Suppressor macrophage treated with lipopolysaccharide for 1 hour (primary cell): ENCODE measurements at regions not wholly inside any gene's neighbourhood (a gene's known extent, or its start where the extent isn't known, plus 50 kb on each side); places are given as distances from the start of the nearest gene placed in this dataset.
"Not testable (repeated sequence)": the region's sequence is repeated elsewhere in the genome, so short reads cannot be mapped to it uniquely, and the experiment has no call there.

ENCODE experiments used
- DNase-seq, 3 donors: peaks; one replicate each; pipeline ENCODE4 v3.0.0-alpha.2; 2020 to 2022

DNA sequence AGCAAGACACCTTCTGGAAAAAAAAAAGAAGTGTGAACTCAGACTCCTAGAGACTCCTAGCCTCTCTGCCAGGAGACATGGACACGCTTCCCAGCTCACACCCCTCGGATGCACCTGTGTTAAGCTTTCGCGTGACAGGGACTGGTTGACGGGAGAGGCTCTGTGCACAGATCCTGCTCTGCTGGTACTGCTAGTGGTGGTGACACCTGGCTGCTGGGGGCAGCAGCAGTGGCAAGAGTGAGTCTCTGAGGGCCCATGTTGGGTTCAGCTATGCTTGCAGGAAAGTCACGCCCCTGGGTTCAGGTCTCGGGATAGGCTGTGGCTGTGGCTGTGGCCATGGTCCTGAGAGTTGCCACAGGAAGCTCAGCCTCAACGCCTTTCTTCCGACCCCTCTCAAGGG lies 81.1 kb downstream of the XRCC2 start:
- DNase-seq: no peak

DNA sequence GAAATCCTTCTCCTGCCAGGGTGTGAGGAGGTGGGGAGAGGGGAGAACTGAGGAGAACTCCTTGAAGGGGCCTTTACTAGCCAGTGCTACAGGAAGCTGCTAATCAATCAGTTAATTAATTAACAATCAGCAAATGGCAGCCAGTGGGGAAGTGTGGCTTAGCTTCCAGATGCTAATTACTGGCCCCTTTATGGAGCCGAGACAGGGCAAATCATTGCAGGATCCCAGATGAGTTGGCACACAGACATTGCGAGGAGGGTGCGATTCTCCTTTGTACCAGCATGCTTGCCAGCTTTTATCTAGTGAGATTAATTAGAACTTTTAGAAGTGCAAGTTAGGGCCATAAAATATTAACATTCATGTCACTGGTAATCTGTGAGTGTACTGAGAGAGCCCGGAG lies 84.0 kb downstream of the XRCC2 start:
- no peak for DNase-seq

DNA sequence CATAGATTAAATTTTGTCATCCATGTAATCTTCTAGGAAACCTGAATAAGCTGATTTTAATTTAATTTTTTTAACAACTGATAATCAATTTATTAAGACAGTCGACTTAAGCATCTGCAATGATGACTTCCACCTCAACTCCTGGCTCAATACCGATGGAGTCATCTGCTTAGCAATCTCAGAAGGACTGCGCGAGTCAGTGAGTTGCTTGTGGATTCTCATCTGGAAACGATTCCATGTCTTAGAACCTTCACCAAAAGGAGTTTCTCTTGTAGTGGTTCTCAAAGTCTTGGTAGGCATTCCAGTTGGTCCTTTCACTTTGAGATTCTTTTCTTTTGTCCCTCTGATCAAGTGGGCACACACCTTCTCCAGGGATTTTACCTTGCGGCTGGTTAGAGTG lies 85.5 kb downstream of the XRCC2 start:
- DNase-seq: no peak

DNA sequence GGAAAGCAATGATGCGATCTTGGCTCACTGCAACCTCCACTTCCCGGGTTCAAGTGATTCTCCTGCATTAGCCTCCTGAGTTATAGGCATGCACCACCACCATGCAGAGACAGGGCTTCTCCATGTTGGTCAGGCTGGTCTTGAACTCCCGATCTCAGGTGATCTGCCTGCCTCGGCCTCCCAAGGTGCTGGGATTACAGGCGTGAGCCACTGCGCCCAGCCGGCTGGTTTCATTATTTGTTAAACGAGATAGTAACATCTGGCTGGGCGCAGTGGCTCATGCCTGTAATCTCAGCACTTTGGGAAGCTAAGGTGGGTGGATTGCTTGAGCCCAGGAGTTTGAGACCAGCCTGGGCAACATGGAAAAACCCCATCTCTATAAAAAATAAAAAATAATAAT lies 86.1 kb downstream of the XRCC2 start:
- not testable (repeated sequence) for DNase-seq

DNA sequence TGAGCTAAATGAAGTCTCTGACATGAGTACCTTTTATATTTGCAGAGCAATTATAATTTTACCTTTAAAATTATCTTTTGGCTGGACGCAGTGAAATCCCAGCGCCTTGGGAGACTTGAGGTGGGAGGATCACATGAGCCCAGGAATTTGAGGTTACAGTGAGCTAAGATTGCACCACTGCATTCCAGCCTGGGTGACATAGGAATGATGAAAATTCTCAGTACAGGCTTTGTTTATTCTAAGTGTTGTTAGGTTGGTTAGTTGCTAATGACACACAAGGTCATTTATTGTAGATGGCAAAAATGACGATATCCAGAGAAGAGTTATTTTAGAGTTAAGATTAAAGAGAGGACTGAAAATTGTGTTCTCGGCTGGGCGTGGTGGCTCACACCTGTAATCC lies 87.6 kb downstream of the XRCC2 start:
- DNase-seq: no peak

DNA sequence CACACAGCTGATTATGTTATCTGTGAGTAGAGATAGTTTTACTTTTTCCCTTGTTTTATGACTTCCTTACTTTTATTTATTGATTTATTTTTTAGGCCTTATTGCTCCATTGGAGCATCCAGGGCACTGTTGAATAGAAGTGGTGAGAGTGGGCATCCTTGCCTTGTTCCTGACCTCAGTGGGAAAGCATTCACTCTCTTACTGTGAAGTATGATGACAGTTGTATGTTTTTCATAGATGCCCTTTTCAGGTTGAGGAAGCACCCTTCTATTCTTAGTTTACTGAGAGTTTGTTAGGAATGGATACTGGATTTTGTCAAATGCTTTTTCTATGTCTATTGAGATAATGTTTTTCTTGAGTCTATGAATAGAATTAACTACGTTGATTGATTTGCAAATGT lies 88.6 kb downstream of the XRCC2 start:
- DNase-seq: no peak

DNA sequence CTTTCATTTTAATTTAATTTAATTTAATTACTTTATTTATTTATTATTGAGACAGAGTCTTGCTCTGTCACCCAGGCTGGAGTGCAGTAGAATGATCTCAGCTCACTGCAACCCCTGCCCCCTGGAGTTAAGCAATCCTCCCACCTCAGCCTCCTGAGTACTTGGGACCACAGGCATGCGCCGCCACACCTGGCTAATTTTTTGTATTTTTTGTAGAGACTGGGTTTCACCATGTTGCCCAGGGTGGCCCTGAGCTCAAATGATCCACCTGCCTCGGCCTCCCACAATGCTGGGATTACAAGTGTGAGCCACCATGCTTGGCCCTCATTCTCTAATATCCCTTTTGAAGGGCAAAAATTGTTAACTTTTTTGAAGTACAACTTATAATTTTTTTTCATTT lies 92.9 kb downstream of the XRCC2 start:
- DNase-seq: no peak

DNA sequence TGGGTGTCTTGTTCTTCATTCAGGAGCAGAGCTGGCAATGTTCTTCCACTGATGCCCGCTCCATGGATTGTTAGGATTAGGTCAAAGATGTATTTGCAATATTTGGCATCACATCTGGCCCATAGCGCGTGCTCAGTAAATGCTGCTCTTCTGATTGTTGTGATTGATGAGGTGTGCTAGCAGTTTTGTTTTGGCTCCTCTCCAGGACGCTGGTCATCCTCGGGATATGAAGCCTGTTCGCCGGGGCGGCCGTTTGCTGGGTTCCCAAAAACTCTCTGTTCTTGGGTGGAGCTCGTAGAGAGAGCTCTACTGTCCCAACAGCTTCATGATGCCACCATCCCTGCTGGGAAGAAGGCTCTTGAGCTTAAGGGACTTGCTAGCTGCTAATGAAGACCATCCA lies 96.9 kb downstream of the XRCC2 start:
- no peak for DNase-seq

DNA sequence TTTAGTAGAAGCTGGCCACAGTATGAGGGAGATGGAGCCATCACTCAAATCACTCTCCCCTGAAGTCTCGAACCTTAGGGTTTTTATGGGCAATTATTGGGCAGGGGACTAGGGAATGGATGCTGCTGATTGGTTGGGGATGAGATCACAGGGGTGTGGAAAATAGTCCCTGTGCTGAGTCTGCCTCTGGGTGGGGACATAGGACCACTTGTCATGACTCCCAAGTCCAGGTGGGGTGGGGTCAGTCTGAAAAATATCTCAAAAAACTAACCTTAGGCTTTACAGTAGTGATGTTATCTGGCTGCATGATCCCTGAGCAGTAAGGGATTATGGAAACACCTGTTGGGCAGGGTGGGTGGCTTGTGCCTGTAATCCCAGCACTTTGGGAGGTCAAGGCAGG lies 98.6 kb downstream of the XRCC2 start:
- no peak for DNase-seq

DNA sequence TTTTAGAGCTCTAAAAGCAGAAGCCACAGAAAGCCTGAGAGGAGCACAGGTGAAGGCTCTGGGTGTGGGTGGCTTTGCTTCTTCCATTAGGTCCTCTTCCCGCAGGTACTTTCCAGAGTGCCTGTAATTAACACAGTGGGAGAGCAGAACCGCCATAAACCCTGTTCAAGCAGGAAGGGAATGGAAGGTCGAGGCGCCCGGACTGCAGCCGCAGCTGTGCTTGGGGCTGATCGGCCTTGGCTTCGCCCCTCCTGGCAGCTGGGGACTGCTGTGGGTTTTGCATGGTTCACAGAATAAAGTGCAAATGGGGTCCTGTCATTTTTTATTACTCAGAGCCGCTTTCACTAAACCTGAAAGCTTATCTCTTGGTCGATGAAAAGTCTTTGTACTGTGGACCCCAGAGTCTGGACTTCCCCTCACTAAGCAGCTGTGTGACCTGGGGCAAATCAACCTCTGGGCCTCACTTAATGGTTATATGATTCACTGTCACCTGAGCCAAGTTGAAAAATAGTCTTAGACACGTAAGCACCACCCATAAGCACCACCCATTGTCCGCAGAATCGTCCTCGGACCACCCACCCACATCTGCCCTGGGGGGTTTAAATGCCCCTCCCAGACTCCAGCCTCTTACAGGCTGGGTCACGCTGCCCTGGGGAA lies 100.9 kb downstream of the XRCC2 start:
- no peak for DNase-seq

DNA sequence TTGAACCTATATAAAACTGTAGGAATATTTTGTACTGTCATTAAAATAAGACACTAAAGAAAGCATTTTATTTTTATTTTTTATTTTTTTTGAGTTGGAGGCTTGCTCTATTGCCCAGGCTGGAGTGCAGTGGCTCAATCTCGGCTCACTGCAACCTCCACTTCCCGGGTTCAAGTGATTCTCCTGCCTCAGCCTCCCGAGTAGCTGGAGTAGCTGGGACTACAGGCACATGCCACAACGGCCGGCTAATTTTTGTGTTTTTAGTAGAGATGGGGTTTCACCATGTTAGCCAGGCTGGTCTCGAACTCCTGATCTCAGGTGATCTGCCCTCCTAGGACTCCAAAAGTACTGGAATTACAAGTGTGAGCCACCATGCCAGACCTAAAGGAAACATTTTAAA lies 102.8 kb downstream of the XRCC2 start:
- not testable (repeated sequence) for DNase-seq

DNA sequence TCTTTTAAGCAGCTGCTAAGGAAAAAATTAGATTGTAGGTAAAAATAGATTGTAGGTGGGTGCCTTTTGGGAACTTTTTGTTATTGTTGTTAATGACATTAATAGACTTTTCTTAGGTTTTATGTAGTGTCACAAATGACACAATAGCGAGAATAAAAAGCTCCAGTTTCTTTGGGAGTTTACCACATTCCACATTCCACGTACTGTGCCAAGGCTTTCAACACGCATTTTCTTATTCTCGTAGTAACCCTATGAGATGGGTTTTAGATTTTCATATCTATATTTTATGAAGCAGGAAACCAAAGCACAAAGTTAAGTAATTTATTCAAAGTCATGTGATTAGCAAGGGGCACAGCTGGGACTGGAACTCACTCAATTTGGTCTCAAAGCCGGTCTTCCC lies 103.8 kb downstream of the XRCC2 start:
- no peak for DNase-seq

DNA sequence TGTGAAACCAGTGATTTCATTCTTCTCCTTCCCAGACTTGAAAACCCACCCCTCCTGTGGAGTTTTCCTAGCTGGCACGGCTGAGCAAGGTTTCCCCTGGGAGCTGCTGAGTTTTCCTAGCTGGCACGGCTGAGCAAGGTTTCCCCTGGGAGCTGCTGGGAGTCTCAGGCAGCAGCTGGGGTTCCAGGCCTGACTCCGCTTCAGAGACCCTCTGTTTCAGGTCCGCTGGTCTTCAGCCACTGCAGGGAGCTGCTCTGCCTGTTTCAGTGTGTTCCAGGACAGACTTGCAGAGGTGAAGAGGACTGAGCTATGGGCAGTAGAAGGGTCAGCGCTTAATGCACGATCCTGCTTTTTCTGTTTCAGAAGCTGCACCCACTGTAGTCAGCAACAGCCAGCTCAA lies 104.9 kb downstream of the XRCC2 start:
- DNase-seq: no peak

DNA sequence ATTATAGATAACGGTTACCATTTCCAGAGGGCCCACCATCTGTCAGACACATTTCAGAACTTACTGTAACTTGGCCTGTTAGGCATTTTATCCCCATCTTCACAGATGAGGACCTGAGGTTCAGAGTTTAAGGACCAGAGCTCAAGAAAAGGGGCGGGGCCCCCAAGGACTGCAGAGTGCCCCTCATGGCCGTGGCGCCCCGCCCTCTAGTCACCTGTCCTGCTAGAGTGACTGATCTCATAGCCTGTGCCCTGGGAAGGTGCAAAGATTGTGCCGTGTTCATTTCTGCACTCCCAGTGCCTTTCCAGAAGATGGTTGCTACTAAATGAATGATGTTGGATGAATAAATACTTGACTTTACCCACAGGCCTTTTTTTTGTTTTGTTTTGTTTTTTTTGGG lies 107.0 kb downstream of the XRCC2 start:
- DNase-seq: no peak

DNA sequence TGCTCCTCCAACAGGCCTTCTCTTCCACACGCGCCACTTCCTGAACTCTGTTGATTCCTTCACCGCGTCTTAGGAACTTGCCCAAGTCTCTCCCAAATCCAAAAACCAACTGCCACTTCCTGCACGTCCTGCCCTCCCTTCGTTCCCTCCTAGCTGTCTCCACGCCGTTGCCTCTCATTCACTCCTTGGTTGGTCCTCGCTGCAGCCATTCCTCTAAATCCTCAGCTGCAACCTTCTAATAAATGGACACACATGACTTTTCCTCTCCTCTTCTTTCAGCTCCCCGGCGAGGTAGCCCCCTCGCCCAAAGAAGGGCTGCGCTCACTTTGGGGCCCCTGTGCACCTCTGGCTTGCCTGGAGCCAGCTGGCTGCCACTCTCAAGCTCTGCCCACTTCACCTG lies 110.2 kb downstream of the XRCC2 start:
- no peak for DNase-seq

DNA sequence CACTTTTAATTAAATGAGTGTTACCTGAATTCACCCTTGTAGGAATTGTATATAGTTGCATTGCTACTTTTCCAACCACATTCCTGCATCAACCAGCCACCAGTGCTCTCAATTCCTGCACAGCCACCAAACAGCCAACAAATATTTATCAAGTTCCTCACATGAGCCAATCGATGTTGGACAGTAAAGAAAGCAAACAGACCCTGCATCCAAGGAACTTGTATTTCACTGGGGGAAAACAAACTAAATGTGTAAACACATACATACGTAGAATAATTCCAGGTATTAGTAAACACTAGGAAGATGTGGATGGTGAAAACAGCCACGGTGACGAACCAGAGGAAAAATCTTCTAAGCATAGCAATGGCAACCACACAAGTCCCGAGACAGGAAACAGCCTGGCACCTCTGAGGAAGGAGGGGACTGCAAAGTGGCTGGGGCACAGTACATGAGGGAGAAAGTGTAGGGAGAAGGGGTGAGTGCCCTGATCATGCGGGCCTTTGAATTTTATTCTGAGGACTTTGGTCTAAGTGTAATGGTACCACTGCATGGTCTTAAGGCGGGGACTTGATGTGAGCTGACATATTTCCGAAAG lies 111.2 kb downstream of the XRCC2 start:
- DNase-seq: no peak

DNA sequence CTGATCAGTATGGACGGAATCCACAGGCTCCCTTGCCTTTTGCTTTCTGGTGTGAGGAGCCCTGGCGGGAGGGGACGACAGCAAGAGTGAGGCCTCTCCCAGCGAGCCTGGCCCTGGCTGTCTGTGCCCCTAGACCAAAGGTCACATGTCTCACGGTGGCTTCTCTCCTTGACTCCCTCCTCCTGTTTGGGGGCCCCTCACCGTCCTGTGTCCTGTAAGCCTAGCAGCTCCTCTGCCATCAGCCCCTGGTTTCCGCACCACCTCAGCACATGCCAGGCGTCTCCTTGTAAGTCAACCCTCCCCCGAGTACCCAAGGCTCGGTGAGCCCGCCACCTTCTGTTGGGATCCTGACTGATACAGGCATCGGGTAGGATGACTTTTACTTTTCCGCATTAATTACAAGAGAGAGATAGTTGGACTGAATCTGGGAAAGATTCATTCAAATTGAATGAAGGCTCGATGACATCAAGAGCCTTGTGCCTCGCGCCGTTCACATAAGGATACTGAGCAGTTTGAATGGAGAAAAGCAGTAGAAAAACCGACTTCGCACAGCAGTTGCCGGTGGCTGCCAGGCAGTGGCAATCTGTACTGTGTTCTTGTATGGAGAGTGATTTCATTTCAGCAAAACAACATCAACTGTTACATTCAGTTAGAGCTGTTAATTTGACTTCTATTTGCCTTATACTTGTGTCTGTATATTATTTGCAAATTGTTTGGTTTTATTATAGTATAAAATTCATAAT lies 119.8 kb downstream of the XRCC2 start:
- no peak for DNase-seq

DNA sequence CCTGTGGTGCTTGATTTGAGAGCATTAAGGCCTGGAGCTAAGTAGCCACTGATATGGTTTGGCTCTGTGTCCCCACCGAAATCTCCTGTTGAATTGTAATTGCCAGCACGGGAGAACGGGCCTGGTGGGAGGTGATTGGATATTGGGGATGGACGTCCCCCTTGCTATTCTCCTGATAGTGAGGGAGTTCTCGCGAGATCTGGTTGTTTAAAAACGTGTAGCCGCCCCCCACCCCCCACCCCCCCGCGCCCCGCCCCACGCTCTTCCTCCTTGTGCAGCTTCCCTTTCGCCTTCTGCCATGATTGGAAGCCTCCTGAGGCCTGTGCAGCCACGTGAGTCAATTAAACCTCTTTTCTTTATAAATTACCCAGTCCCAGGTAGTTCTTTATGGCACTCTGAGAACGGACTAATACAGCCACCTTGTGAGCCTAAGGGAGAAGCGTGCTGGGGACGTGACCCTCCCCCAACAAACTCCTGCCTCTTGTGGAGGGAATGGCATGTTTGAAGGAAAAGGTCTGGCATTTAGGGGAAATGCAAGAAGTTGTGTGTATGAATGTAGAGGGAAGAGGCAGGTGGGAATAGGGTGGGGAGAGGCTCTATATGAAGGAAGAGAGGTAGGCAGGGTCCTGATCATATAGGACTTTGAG lies 118.0 kb upstream of the KMT2C start:
- no peak for DNase-seq

DNA sequence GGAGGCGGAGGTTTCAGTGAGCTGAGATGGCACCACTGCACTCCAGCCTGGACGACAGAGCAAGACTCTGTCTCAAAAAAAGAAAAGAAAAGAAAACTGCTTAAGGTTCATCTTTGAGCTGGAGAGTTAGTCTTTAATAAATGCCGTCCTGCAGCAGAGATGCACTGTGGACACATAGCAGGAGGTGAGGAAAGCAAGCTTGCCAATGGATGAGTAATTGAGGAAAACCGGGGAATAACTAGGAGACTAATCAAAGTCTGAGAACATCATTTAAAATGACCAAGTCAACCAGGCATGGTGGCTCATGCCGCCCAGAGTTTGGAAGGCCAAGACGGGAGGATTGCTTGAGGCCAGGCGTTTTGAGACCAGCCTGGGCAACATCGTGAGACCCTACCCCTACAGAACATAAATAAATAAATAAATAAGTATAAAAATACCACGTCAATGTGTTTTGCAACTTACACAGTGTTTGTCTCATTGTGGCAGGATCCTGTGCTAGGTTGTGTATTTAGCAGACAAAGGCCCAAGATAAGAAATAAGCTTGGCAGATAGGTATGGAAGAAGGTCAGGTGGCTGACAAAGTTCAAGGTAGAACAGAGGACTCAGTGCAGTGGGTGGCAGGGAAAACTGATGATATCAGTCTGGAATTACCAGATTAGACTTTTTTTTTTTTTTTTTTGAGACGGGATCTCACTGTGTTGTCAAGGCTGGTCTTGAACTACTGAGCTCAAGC lies 115.7 kb upstream of the KMT2C start:
- DNase-seq: no peak

DNA sequence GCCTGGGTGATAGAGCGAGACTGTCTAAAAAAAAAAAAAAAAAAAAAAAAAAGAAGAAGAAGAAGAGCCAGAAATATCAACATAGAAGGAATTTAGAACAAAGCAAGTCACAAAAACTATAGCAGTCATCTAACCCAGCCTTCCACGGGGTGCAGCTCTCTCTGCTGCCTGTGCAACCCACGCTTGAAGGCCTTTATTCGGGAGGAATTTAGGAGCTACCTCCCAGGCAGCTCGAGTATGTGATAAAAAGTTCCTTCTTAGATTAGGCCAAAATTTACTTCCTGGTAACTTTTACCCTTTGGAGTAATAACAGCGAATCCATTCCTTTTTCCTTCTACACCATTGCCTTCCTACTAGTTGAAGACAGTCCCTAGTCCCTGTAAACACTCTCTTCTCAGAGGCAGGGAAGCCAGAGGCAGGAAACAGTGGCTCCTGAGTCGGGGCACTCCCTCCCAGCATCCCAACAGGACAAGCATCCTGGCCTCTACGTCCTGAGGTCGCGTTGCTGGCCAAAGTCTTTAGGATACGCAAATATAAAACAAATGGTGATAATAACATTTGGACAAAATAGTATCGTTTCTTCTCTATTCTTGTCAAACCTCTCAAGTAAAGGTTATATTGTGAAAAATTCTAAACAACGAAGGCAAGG lies 109.3 kb upstream of the KMT2C start:
- DNase-seq: no peak

DNA sequence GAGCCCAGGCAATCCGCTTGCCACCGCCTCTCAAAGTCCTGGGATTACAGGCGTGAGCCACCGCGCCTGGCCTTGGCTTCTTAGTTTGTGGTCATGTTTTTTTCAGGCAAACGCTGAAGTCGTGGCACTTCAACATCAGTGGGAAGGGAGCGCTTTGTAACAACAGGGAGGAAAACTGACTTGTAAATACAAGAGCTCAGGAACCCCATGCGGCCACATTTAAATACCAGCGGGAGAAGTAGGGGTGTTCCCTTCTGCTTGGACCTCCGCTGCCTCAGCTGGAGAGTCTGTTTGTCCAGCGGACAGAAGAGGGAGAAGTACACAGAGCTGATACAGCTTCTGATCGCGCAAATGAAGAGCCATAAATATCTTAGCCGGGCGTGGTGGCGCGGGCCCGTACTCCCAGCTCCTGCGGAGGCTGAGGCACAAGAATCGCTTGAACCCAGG lies 108.7 kb upstream of the KMT2C start:
- DNase-seq: no peak

DNA sequence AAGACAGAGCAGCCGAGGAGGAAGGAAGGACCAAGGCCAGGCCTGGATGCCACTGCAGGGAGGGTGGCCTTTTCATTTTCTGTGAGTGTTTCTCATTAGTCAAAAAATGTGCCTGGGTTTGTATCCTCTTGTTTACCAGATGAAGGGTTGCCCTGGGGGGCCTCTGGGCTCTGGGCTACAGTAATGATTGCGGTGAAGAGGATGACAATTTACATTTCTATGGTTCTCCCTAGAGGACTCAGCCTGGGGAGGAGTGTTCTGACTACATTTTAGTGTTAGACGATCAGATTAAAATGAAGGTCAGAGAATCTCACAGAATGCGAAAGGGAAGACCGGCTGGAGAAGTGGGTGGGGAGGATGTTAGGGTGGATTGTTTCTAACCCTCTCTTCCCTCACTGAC lies 108.0 kb upstream of the KMT2C start:
- no peak for DNase-seq

DNA sequence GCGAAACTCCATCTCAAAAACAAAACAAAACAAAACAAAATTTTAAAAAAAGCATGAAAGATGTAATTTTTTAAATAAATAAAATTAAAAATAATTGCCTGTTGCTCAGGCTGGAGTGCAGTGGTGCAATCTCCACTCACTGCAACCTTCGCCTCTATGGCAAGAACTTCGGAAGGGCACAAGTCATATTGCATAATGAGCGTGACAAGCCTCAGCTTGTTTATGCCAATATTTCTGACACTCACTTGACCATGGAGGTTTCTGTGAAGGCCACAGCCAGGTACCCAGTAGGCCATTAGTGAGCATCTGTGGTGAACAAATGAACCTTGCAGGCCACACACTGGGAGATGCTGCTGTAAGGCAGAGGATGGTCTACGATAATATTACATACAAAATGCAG lies 106.1 kb upstream of the KMT2C start:
- DNase-seq: no peak
